ENCODE measurements at regions not wholly inside any gene's neighbourhood (a gene's known extent, or its start where the extent isn't known, plus 50 kb on each side); places are given as distances from the start of the nearest gene placed in this dataset.

DNA sequence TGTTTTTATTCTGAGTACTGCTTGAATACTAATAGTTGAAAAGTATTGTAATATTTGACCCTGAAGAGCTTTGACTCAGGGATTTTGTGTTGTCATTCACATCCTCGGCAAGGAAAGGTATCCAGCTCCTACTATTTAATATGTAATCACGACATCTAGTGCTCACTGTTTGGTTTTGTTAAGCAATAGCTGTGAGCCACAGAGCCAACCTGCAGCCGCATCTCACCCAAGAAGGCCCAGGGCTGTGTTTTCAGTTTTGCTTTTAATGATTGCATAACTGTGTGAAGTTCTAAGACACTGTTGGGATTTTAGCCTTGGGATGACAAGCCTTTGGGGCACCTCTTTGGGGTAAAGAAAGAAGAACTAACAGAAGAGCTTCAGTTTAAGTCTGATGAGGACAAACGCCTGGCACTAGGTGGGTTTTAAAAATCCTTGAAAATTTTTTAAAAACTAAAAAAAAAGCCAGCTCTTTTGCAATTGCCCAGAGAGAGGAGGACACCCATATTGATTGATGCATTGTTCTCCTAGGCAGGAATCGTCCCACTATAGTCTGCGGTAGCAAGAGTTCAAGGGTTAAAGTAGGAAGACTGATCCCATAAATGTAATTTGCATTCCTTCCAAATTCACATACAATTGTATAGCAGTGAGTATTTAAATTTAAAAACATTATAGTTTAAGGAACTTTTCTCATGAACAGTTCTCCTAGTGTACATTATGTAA, 157.8 kb downstream of the RELL1 start:
- TF ChIP-seq SP1 (IDR thresholded peaks at IDR 0.05) = no peak
- TF ChIP-seq LEF1 (IDR thresholded peaks at IDR 0.05; ENCODE audit: borderline replicate concordance) = no peak
- TF ChIP-seq FOXA1 (IDR thresholded peaks at IDR 0.05) = no peak
- no peak for TF ChIP-seq ELF4 (IDR thresholded peaks at IDR 0.05)
- no peak for TF ChIP-seq NFRKB (IDR thresholded peaks at IDR 0.05)
- TF ChIP-seq L3MBTL2 (conservative IDR thresholded peaks at IDR 0.05) = no peak
- no peak for TF ChIP-seq TARDBP (IDR thresholded peaks at IDR 0.05)
- TF ChIP-seq, protein P1, sequence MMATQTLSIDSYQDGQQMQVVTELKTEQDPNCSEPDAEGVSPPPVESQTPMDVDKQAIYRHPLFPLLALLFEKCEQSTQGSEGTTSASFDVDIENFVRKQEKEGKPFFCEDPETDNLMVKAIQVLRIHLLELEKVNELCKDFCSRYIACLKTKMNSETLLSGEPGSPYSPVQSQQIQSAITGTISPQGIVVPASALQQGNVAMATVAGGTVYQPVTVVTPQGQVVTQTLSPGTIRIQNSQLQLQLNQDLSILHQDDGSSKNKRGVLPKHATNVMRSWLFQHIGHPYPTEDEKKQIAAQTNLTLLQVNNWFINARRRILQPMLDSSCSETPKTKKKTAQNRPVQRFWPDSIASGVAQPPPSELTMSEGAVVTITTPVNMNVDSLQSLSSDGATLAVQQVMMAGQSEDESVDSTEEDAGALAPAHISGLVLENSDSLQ (IDR thresholded peaks at IDR 0.05) = no peak
- no peak for TF ChIP-seq HDGF (IDR thresholded peaks at IDR 0.05; ENCODE audit: borderline replicate concordance)
- TF ChIP-seq FOXK2 (IDR thresholded peaks at IDR 0.05) = no peak
- TF ChIP-seq ZNF384 (IDR thresholded peaks at IDR 0.05) = no peak
- no peak for TF ChIP-seq SUZ12 (IDR thresholded peaks at IDR 0.05)
